GM12878 (cell line): ENCODE measurements at regions not wholly inside any gene's neighbourhood (a gene's known extent, or its start where the extent isn't known, plus 50 kb on each side); places are given as distances from the start of the nearest gene placed in this dataset.

Experiments used
- ATAC-seq: fragments of 200-7000 bp; cut with Tn5 transposase; 3 replicates; pipeline ENCODE4 v1.9.1; 2020; ENCODE audit warnings: mild to moderate bottlenecking, moderate library complexity
- BruUV-seq: library from RNA; stranded (reverse); fragments of 400-500 nt; replicated peaks from 2 replicates; lab custom pipeline; 2021; lab: Mats Ljungman, UMichigan
- CTCF ChIA-PET: fragments of 300-600 bp; sonication (Branson Sonifier 250); formaldehyde crosslinking; extraction: SDS; loops from one replicate; lab custom pipeline; 2021; ENCODE audit warnings: inconsistent platforms; lab: Yijun Ruan, JAX
- POLR2A ChIA-PET: fragments of 350-600 bp; formaldehyde crosslinking; extraction: SDS; loops from one replicate; lab custom pipeline; 2021; ENCODE audit warnings: inconsistent platforms; lab: Charles Lee
- RAD21 ChIA-PET: fragments of 300-600 bp; sonication (Branson Sonifier 250); formaldehyde crosslinking; loops from one replicate; lab custom pipeline; 2023; ENCODE audit warnings: antibody characterized with exemption; ENCODE audit not compliant: unreplicated experiment; lab: Charles Lee
- SMC1A ChIA-PET: fragments of 300-600 bp; sonication (Branson Sonifier 250); formaldehyde crosslinking; loops from one replicate; lab custom pipeline; 2023; ENCODE audit not compliant: unreplicated experiment, uncharacterized antibody; lab: Charles Lee
- DNase-seq: peaks from one replicate; pipeline ENCODE4 v3.0.0-alpha.2; 2011; ENCODE audit warnings: low read depth, low spot score
- FAIRE-seq: peaks from 3 replicates; lab custom pipeline; 2011; peaks lifted over from hg19 to GRCh38; lab: Jason Lieb, UNC
- H2AFZ ChIP-seq: 2 replicates; pipeline ENCODE4 v1.6.0; 2011; ENCODE audit warnings: low read depth, low read length, control low read depth; ENCODE audit not compliant: control insufficient read depth
- H3K27ac ChIP-seq: 2 replicates; pipeline ENCODE4 v1.5.1; 2011; ENCODE audit warnings: control low read depth; ENCODE audit not compliant: control insufficient read depth, insufficient read depth
- H3K27me3 ChIP-seq, 2 experiments: replicated peaks in 1 of 2; 2 replicates each; pipeline versions ENCODE4 v1.6.0 to v1.6.1; 2011; ENCODE audit warnings: low read length in 1 of 2; ENCODE audit not compliant: control insufficient read depth in 2 of 2, insufficient read depth in 2 of 2
- H3K36me3 ChIP-seq, 2 experiments: 2 replicates each; pipeline ENCODE4 v1.5.1; 2011; ENCODE audit warnings: low read length in 1 of 2; ENCODE audit not compliant: control insufficient read depth in 2 of 2, insufficient read depth in 2 of 2
- H3K4me1 ChIP-seq: 2 replicates; pipeline ENCODE4 v1.6.1; 2011; ENCODE audit warnings: mild to moderate bottlenecking, low read length, moderate library complexity, mixed read lengths; ENCODE audit not compliant: control insufficient read depth, insufficient read depth
- H3K4me2 ChIP-seq: 2 replicates; pipeline ENCODE4 v1.6.0; 2011; ENCODE audit warnings: control low read depth; ENCODE audit not compliant: control insufficient read depth, insufficient read depth
- H3K4me3 ChIP-seq: fragments of 200-600 bp; sonication (generic); 2 replicates; pipeline ENCODE4 v1.5.1; 2016
- H3K79me2 ChIP-seq: 2 replicates; pipeline ENCODE4 v1.6.0; 2011; ENCODE audit warnings: low read length; ENCODE audit not compliant: control insufficient read depth, insufficient read depth
- H3K9ac ChIP-seq: 2 replicates; pipeline ENCODE4 v1.8.0; 2011; ENCODE audit warnings: low read length, control low read depth, mixed read lengths; ENCODE audit not compliant: control insufficient read depth, insufficient read depth
- H3K9me3 ChIP-seq: replicated peaks from 3 replicates; pipeline ENCODE4 v1.5.1; 2011; ENCODE audit warnings: mild to moderate bottlenecking, low read length; ENCODE audit not compliant: control insufficient read depth, insufficient read depth
- H4K20me1 ChIP-seq: 2 replicates; pipeline ENCODE4 v1.6.0; 2011; ENCODE audit not compliant: control insufficient read depth, insufficient read depth
- ATF2 ChIP-seq: IDR thresholded peaks from 2 replicates; pipeline ENCODE4 v1.6.1; 2012; ENCODE audit warnings: low read length, inconsistent platforms
- DPF2 ChIP-seq: fragments of 450-650 bp; IDR thresholded peaks from 2 replicates; pipeline ENCODE4 v1.6.1; 2017; ENCODE audit warnings: mild to moderate bottlenecking
- MAX ChIP-seq: IDR thresholded peaks from 2 replicates; pipeline ENCODE4 v1.6.1; 2012; ENCODE audit warnings: low read depth, low read length, improper control_type of control experiment
- PKNOX1 ChIP-seq: fragments of 450-650 bp; IDR thresholded peaks from 2 replicates; pipeline ENCODE4 v1.6.1; 2016; ENCODE audit warnings: mild to moderate bottlenecking
- RUNX3 ChIP-seq: IDR thresholded peaks from 2 replicates; pipeline ENCODE4 v1.6.1; 2012; ENCODE audit warnings: low read length, inconsistent platforms
- WGBS: methylation state at CpG from one replicate; pipeline ENCODE4 v1.1.6; 2016; ENCODE audit warnings: low lambda C conversion rate; ENCODE audit not compliant: insufficient replicate concordance, insufficient coverage; ENCODE audit errors: missing lambda C conversion rate; 5-methylcytosine and 5-hydroxymethylcytosine counted together
- in situ Hi-C: fragments of 300-500 bp; cut with MboI; formaldehyde crosslinking; loops from 9 replicates; pipeline ENCODE4 v1.14.3; 2018; ENCODE audit warnings: mixed read lengths
- intact Hi-C: fragments of 100-400 bp; cut with micrococcal nuclease; formaldehyde crosslinking; loops from one replicate; pipeline ENCODE4 v1.14.2; 2022; ENCODE audit not compliant: unreplicated experiment

- TF ChIP-seq PKNOX1: no peak
- TF ChIP-seq MAX: no peak
- TF ChIP-seq RUNX3: no peak
- TF ChIP-seq, all 136 proteins: peak for 0
Observed at GRCh38 chr4:176945334-176945733, 152.6 kb upstream of the VEGFC start (continued).

- ATAC-seq: no peak
- intact Hi-C loops (no loop called here), in situ Hi-C loops (no loop called here)
- no peak overlapping the region for H3K4me3 ChIP-seq
- no peak for FAIRE-seq
- no peaks in the 10 kb centered on the region for H3K9me3 ChIP-seq
- 35% methylated on average over 5 of the region's 5 CpGs for WGBS
- no peaks in the 10 kb centered on the region for H3K36me3 ChIP-seq
- no peak overlapping the region for H3K4me2 ChIP-seq
- no TSS peak for BruUV-seq
- DNase-seq: no peak
- H3K27me3 ChIP-seq: no peaks in the 10 kb centered on the region
- no peaks in the 10 kb centered on the region for H3K4me1 ChIP-seq
- TF ChIP-seq ATF2 (no peak), DPF2 (no peak)
- H3K79me2 ChIP-seq: no peaks in the 10 kb centered on the region
- no peak overlapping the region for H3K9ac ChIP-seq
- ChIA-PET CTCF (no interaction called here), POLR2A (no interaction called here), SMC1A (no interaction called here), RAD21 (no interaction called here)
- H3K27ac ChIP-seq: no peak overlapping the region
- no peaks in the 10 kb centered on the region for H4K20me1 ChIP-seq
- H2AFZ ChIP-seq: no peak overlapping the region
Observed at GRCh38 chr4:176949029-176949428, 156.3 kb upstream of the VEGFC start.
